ENCODE measurements at regions not wholly inside any gene's neighbourhood (a gene's known extent, or its start where the extent isn't known, plus 50 kb on each side); places are given as distances from the start of the nearest gene placed in this dataset.

GRCh38 chr3:159169828-159170227, 368.0 kb downstream of the MFSD1 start:
- no peak for DNase-seq (ENCODE audit: low read depth)

- no peak for DNase-seq (ENCODE audit: low read depth)
Observed at GRCh38 chr3:159170436-159171003, 368.7 kb downstream of the MFSD1 start.

GRCh38 chr3:159171333-159171732, 369.5 kb downstream of the MFSD1 start:
- no peak for DNase-seq (ENCODE audit: low read depth)

GRCh38 chr3:159172473-159172872, 370.6 kb downstream of the MFSD1 start:
- DNase-seq (ENCODE audit: low read depth), result no peak

GRCh38 chr3:159174715-159175692, 373.1 kb downstream of the MFSD1 start:
- DNase-seq (ENCODE audit: low read depth), result no peak

GRCh38 chr3:159178209-159178897, 376.5 kb downstream of the MFSD1 start:
- DNase-seq (ENCODE audit: low read depth), result no peak

GRCh38 chr3:159182961-159183360, 381.1 kb downstream of the MFSD1 start:
- DNase-seq (ENCODE audit: low read depth), result no peak

- DNase-seq (ENCODE audit: low read depth), result no peak
Observed at GRCh38 chr3:159185443-159186050, 383.7 kb downstream of the MFSD1 start.

- DNase-seq (ENCODE audit: low read depth), result no peak
Observed at GRCh38 chr3:159186581-159186980, 384.7 kb downstream of the MFSD1 start.

GRCh38 chr3:159187232-159187631, 385.4 kb downstream of the MFSD1 start:
- no peak for DNase-seq (ENCODE audit: low read depth)

GRCh38 chr3:159187706-159188105, 385.9 kb downstream of the MFSD1 start:
- DNase-seq (ENCODE audit: low read depth), result no peak

GRCh38 chr3:159189994-159190669, 388.3 kb downstream of the MFSD1 start:
- no peak for DNase-seq (ENCODE audit: low read depth)

GRCh38 chr3:159191447-159191846, 389.6 kb downstream of the MFSD1 start:
- DNase-seq (ENCODE audit: low read depth), result no peak

GRCh38 chr3:159196359-159196758, 394.5 kb downstream of the MFSD1 start:
- no peak for DNase-seq (ENCODE audit: low read depth)

- DNase-seq (ENCODE audit: low read depth), result no peak
Observed at GRCh38 chr3:159200176-159200575, 398.3 kb downstream of the MFSD1 start.

- DNase-seq (ENCODE audit: low read depth), result no peak
Observed at GRCh38 chr3:159208050-159208449, 406.2 kb downstream of the MFSD1 start.

GRCh38 chr3:159209459-159209858, 407.6 kb downstream of the MFSD1 start:
- DNase-seq (ENCODE audit: low read depth), result no peak

GRCh38 chr3:159210336-159210735, 408.5 kb downstream of the MFSD1 start:
- no peak for DNase-seq (ENCODE audit: low read depth)

- DNase-seq (ENCODE audit: low read depth), result no peak
Observed at GRCh38 chr3:159216311-159216710, 414.5 kb downstream of the MFSD1 start.

GRCh38 chr3:159219231-159219630, 417.4 kb downstream of the MFSD1 start:
- DNase-seq (ENCODE audit: low read depth), result no peak

- DNase-seq (ENCODE audit: low read depth), result no peak
Observed at GRCh38 chr3:159221335-159221734, 419.5 kb downstream of the MFSD1 start.
